HepG2 (cell line): ENCODE measurements at regions not wholly inside any gene's neighbourhood (a gene's known extent, or its start where the extent isn't known, plus 50 kb on each side); places are given as distances from the start of the nearest gene placed in this dataset.
A peak's percentile ranks its signal among the peaks of the same experiment; 100 is the strongest.

ENCODE experiments used
- DPF2 ChIP-seq: sonication (generic); formaldehyde crosslinking; IDR thresholded peaks from 2 replicates; pipeline ENCODE4 v1.4.0; 2020; ENCODE audit warnings: mild to moderate bottlenecking, low read depth, missing genetic modification reagents, borderline replicate concordance
- HDAC2 ChIP-seq: sonication (generic); formaldehyde crosslinking; IDR thresholded peaks from 2 replicates; pipeline ENCODE4 v1.4.0; 2020; ENCODE audit warnings: missing genetic modification reagents
- HNF4A ChIP-seq: sonication (generic); formaldehyde crosslinking; IDR thresholded peaks from 2 replicates; pipeline ENCODE4 v1.4.0; 2020; ENCODE audit warnings: missing genetic modification reagents
- HNRNPLL ChIP-seq: fragments of 200-400 bp; formaldehyde crosslinking; IDR thresholded peaks from 2 replicates; pipeline ENCODE4 v1.6.1; 2017; ENCODE audit warnings: mild to moderate bottlenecking, low read depth, low read length; ENCODE audit not compliant: poor library complexity, severe bottlenecking
- JDP2 ChIP-seq: sonication (generic); formaldehyde crosslinking; IDR thresholded peaks from 2 replicates; pipeline ENCODE4 v1.8.1; 2022; ENCODE audit warnings: missing genetic modification reagents, borderline replicate concordance
- JUND ChIP-seq: sonication (generic); formaldehyde crosslinking; IDR thresholded peaks from 2 replicates; pipeline ENCODE4 v1.8.0; 2022; ENCODE audit warnings: mild to moderate bottlenecking, missing genetic modification reagents
- NFE2 ChIP-seq: sonication (generic); formaldehyde crosslinking; IDR thresholded peaks from 2 replicates; pipeline ENCODE4 v1.4.0; 2020; ENCODE audit warnings: missing genetic modification reagents
- POLR2A ChIP-seq, 2 experiments: IDR thresholded peaks; 2 replicates each; pipeline ENCODE4 v1.6.1; 2011; ENCODE audit warnings: low read depth in 2 of 2, low read length in 2 of 2, mild to moderate bottlenecking in 1 of 2, moderate library complexity in 1 of 2; ENCODE audit not compliant: insufficient read depth in 1 of 2
- SIX4 ChIP-seq: sonication (generic); formaldehyde crosslinking; IDR thresholded peaks from 2 replicates; pipeline ENCODE4 v1.4.0; 2020; ENCODE audit warnings: missing genetic modification reagents
- SMC3 ChIP-seq: IDR thresholded peaks from 2 replicates; pipeline ENCODE4 v1.6.1; 2011; ENCODE audit warnings: low read length, improper control_type of control experiment
- YY1 ChIP-seq: IDR thresholded peaks from 2 replicates; pipeline ENCODE4 v1.6.1; 2011; ENCODE audit warnings: low read length, low read depth, moderate library complexity, mild to moderate bottlenecking; ENCODE audit not compliant: insufficient read depth, insufficient replicate concordance
- ZNF577 ChIP-seq: sonication (generic); formaldehyde crosslinking; IDR thresholded peaks from 2 replicates; pipeline ENCODE4 v1.4.0; 2020; ENCODE audit warnings: mild to moderate bottlenecking, low read depth, missing genetic modification reagents, borderline replicate concordance
- TF ChIP-seq, protein P1 (sequence below): sonication (generic); formaldehyde crosslinking; IDR thresholded peaks from 2 replicates; pipeline ENCODE4 v1.5.0; 2020; ENCODE audit warnings: mild to moderate bottlenecking, missing genetic modification reagents, moderate library complexity
- TF ChIP-seq, protein P2 (sequence below): sonication (generic); formaldehyde crosslinking; IDR thresholded peaks from 2 replicates; pipeline ENCODE4 v1.8.0; 2022; ENCODE audit warnings: mild to moderate bottlenecking, missing genetic modification reagents; ENCODE audit not compliant: insufficient replicate concordance

DNA sequence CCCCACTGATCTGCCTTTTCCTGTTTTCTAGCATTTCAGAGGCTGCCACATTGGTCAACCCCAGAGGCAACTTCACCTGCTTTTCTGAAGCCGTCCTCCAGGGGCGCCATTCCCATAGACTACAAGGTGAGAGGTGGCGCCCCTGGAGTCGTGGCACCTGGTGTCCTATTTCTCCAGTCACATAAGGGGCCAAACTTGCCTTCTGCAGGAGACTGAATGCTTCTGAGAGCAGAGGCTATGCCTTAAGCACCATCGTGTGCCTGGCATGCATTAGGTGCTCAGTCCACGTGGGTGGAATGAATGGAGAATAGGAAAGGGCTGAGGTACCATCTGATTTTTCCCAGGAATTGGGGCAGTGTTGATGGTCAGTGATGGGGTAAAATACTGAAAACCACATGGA lies 164.8 kb downstream of the HAPSTR1 start:
- TF ChIP-seq ZNF577 (CRISPR knock-in tag), result no peak
- TF ChIP-seq SMC3, result no peak
- TF ChIP-seq HNF4A (CRISPR knock-in tag), result no peak
- TF ChIP-seq SIX4 (CRISPR knock-in tag), result no peak
- no peak for TF ChIP-seq HDAC2
- no peak for TF ChIP-seq POLR2A (IDR thresholded peaks at IDR 0.05; ENCODE audit: insufficient read depth in 1 of 2, low read depth in 2 of 2, low read length in 2 of 2)
- TF ChIP-seq HNRNPLL, result no peak
- no peak for TF ChIP-seq JUND
- TF ChIP-seq, protein P1, sequence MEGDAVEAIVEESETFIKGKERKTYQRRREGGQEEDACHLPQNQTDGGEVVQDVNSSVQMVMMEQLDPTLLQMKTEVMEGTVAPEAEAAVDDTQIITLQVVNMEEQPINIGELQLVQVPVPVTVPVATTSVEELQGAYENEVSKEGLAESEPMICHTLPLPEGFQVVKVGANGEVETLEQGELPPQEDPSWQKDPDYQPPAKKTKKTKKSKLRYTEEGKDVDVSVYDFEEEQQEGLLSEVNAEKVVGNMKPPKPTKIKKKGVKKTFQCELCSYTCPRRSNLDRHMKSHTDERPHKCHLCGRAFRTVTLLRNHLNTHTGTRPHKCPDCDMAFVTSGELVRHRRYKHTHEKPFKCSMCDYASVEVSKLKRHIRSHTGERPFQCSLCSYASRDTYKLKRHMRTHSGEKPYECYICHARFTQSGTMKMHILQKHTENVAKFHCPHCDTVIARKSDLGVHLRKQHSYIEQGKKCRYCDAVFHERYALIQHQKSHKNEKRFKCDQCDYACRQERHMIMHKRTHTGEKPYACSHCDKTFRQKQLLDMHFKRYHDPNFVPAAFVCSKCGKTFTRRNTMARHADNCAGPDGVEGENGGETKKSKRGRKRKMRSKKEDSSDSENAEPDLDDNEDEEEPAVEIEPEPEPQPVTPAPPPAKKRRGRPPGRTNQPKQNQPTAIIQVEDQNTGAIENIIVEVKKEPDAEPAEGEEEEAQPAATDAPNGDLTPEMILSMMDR (CRISPR knock-in tag), result peak; percentile 56
- TF ChIP-seq YY1, result no peak
- TF ChIP-seq, protein P2, sequence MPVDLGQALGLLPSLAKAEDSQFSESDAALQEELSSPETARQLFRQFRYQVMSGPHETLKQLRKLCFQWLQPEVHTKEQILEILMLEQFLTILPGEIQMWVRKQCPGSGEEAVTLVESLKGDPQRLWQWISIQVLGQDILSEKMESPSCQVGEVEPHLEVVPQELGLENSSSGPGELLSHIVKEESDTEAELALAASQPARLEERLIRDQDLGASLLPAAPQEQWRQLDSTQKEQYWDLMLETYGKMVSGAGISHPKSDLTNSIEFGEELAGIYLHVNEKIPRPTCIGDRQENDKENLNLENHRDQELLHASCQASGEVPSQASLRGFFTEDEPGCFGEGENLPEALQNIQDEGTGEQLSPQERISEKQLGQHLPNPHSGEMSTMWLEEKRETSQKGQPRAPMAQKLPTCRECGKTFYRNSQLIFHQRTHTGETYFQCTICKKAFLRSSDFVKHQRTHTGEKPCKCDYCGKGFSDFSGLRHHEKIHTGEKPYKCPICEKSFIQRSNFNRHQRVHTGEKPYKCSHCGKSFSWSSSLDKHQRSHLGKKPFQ (CRISPR knock-in tag), result no peak
- no peak for TF ChIP-seq NFE2
- TF ChIP-seq JDP2, result no peak
- TF ChIP-seq DPF2 (CRISPR knock-in tag), result no peak
